ENCODE measurements at regions not wholly inside any gene's neighbourhood (a gene's known extent, or its start where the extent isn't known, plus 50 kb on each side); places are given as distances from the start of the nearest gene placed in this dataset.

- H3K27me3 ChIP-seq (ENCODE audit: insufficient read depth, low read depth, low read length): no peaks in the 10 kb centered on the region
- no peak overlapping the region for H2AFZ ChIP-seq (ENCODE audit: low read depth, low read length)
- no peak overlapping the region for H3K9ac ChIP-seq (ENCODE audit: low read length)
- peaks cover 16% of the 10 kb centered on the region for H3K79me2 ChIP-seq (replicated peaks; ENCODE audit: insufficient read depth, low read length)
- no peaks in the 10 kb centered on the region for H4K20me1 ChIP-seq (ENCODE audit: insufficient read depth)
- no peaks in the 10 kb centered on the region for H3K9me3 ChIP-seq (ENCODE audit: low read length)
- no peaks in the 10 kb centered on the region for H3K36me3 ChIP-seq (ENCODE audit: insufficient read depth, low read length)
- no peaks in the 10 kb centered on the region for H3F3A ChIP-seq (ENCODE audit: insufficient read depth, low read length, poor library complexity, severe bottlenecking)
- H3K4me3 ChIP-seq (ENCODE audit: low read length): no peak overlapping the region
- TF ChIP-seq RAD21 (conservative IDR thresholded peaks at IDR 0.05) (no peak), TAF1 (IDR thresholded peaks at IDR 0.05; ENCODE audit: low read depth) (no peak), POLR2AphosphoS5 (IDR thresholded peaks at IDR 0.05) (no peak), REST (IDR thresholded peaks at IDR 0.05; ENCODE audit: borderline replicate concordance) (no peak), MXI1 (conservative IDR thresholded peaks at IDR 0.05; ENCODE audit: poor library complexity, severe bottlenecking) (no peak)
- no peak overlapping the region for H3K27ac ChIP-seq (ENCODE audit: low read length)
- H3K4me2 ChIP-seq (ENCODE audit: low read length): no peak overlapping the region
- H3K9me2 ChIP-seq (ENCODE audit: insufficient read depth, low read length): no peaks in the 10 kb centered on the region
Measured at GRCh38 chr3:159872374-159873109, 116.1 kb upstream of the IL12A start.

GRCh38 chr3:159875116-159875515, 113.5 kb upstream of the IL12A start:
- peaks cover 10% of the 10 kb centered on the region for H3K79me2 ChIP-seq (replicated peaks; ENCODE audit: insufficient read depth, low read length)
- H3K9me3 ChIP-seq (ENCODE audit: low read length): no peaks in the 10 kb centered on the region
- no peaks in the 10 kb centered on the region for H3K27me3 ChIP-seq (ENCODE audit: insufficient read depth, low read depth, low read length)
- H3F3A ChIP-seq (ENCODE audit: insufficient read depth, low read length, poor library complexity, severe bottlenecking): no peaks in the 10 kb centered on the region
- H3K9ac ChIP-seq (ENCODE audit: low read length): no peak overlapping the region
- H2AFZ ChIP-seq (ENCODE audit: low read depth, low read length): no peak overlapping the region
- no peaks in the 10 kb centered on the region for H3K9me2 ChIP-seq (ENCODE audit: insufficient read depth, low read length)
- TF ChIP-seq EZH2 (IDR thresholded peaks at IDR 0.05; ENCODE audit: borderline replicate concordance, insufficient read depth, low read length, poor library complexity, severe bottlenecking): no peak
- no peak for TF ChIP-seq MXI1 (conservative IDR thresholded peaks at IDR 0.05; ENCODE audit: poor library complexity, severe bottlenecking)
- TF ChIP-seq CTCF (IDR thresholded peaks at IDR 0.05; ENCODE audit: poor library complexity, severe bottlenecking): no peak
- no peak for TF ChIP-seq REST (IDR thresholded peaks at IDR 0.05; ENCODE audit: borderline replicate concordance)
- TF ChIP-seq RAD21 (conservative IDR thresholded peaks at IDR 0.05): no peak
- no peak for TF ChIP-seq EP300 (conservative IDR thresholded peaks at IDR 0.05; ENCODE audit: poor library complexity, severe bottlenecking)
- TF ChIP-seq POLR2AphosphoS5 (IDR thresholded peaks at IDR 0.05): no peak
- no peak for TF ChIP-seq TAF1 (IDR thresholded peaks at IDR 0.05; ENCODE audit: low read depth)
- no peak for TF ChIP-seq SMC3 (conservative IDR thresholded peaks at IDR 0.05; ENCODE audit: poor library complexity)
- H3K4me3 ChIP-seq (ENCODE audit: low read length): no peak overlapping the region
- no peak overlapping the region for H3K4me2 ChIP-seq (ENCODE audit: low read length)
- H3K27ac ChIP-seq (ENCODE audit: low read length): no peak overlapping the region
- no peaks in the 10 kb centered on the region for H3K36me3 ChIP-seq (ENCODE audit: insufficient read depth, low read length)
- no peaks in the 10 kb centered on the region for H4K20me1 ChIP-seq (ENCODE audit: insufficient read depth)

Data from neural cell (in vitro differentiated cells).